IMR-90 (cell line): ENCODE measurements at regions not wholly inside any gene's neighbourhood (a gene's known extent, or its start where the extent isn't known, plus 50 kb on each side); places are given as distances from the start of the nearest gene placed in this dataset.

Experiments
- ATAC-seq: fragments of 200-7000 bp; cut with Tn5 transposase; 2 replicates; pipeline ENCODE4 v1.9.1; 2020; ENCODE audit warnings: low read depth, mild to moderate bottlenecking, moderate library complexity
- BruUV-seq: library from RNA; stranded (reverse); fragments of 400-500 nt; replicated peaks from 2 replicates; lab custom pipeline; 2021; lab: Mats Ljungman, UMichigan
- CTCF ChIA-PET: fragments of 300-600 bp; formaldehyde crosslinking; extraction: SDS; loops from one replicate; lab custom pipeline; 2021; ENCODE audit warnings: antibody characterized with exemption; lab: Yijun Ruan, JAX
- POLR2A ChIA-PET: fragments of 300-600 bp; sonication (Branson Sonifier 250); formaldehyde crosslinking; loops from one replicate; lab custom pipeline; 2022; ENCODE audit warnings: antibody characterized with exemption; ENCODE audit not compliant: unreplicated experiment; lab: Charles Lee
- DNase-seq: peaks from one replicate; pipeline ENCODE4 v3.0.0; 2013
- H2AFZ ChIP-seq: replicated peaks from 2 replicates; pipeline ENCODE3; 2013; ENCODE audit warnings: low read length, mild to moderate bottlenecking; ENCODE audit not compliant: poor library complexity
- H2AK5ac ChIP-seq: 2 replicates; pipeline ENCODE4 v1.6.1; 2013; ENCODE audit warnings: low read depth, low read length, inconsistent platforms
- H2AK9ac ChIP-seq: replicated peaks from 2 replicates; pipeline ENCODE3; 2013; ENCODE audit warnings: mild to moderate bottlenecking, low read depth, low read length, moderate library complexity; ENCODE audit not compliant: poor library complexity
- H2BK120ac ChIP-seq: 2 replicates; pipeline ENCODE4 v1.6.1; 2013; ENCODE audit warnings: low read depth, low read length, inconsistent platforms
- H2BK15ac ChIP-seq: 3 replicates; pipeline ENCODE4 v1.6.1; 2013; ENCODE audit warnings: low read depth, low read length, inconsistent platforms
- H2BK20ac ChIP-seq: 2 replicates; pipeline ENCODE4 v1.6.1; 2013; ENCODE audit warnings: low read depth, mild to moderate bottlenecking, inconsistent platforms, low read length, moderate library complexity
- H2BK5ac ChIP-seq: 2 replicates; pipeline ENCODE4 v1.6.1; 2013; ENCODE audit warnings: mild to moderate bottlenecking, low read depth, low read length, inconsistent platforms; ENCODE audit not compliant: poor library complexity, severe bottlenecking
- H3K14ac ChIP-seq: replicated peaks from 2 replicates; pipeline ENCODE4 v1.6.1; 2013; ENCODE audit warnings: low read depth, low read length, inconsistent platforms
- H3K18ac ChIP-seq: 2 replicates; pipeline ENCODE4 v1.6.1; 2013; ENCODE audit warnings: low read depth, low read length, control low read depth
- H3K23ac ChIP-seq: 2 replicates; pipeline ENCODE4 v1.6.1; 2013; ENCODE audit warnings: low read depth, low read length, inconsistent platforms
- H3K27ac ChIP-seq: 2 replicates; pipeline ENCODE4 v1.5.1; 2013; ENCODE audit warnings: mild to moderate bottlenecking, control low read depth, low read length; ENCODE audit not compliant: insufficient read depth
- H3K27me3 ChIP-seq: 2 replicates; pipeline ENCODE4 v1.6.1; 2013; ENCODE audit warnings: low read length; ENCODE audit not compliant: control insufficient read depth, insufficient read depth
- H3K36me3 ChIP-seq: 2 replicates; pipeline ENCODE4 v1.6.1; 2013; ENCODE audit warnings: low read length, mixed read lengths; ENCODE audit not compliant: control insufficient read depth, insufficient read depth
- H3K4ac ChIP-seq: 2 replicates; pipeline ENCODE4 v1.6.1; 2013; ENCODE audit warnings: low read depth, low read length, inconsistent platforms
- H3K4me1 ChIP-seq: 2 replicates; pipeline ENCODE4 v1.6.1; 2013; ENCODE audit warnings: low read length, mixed read lengths; ENCODE audit not compliant: control insufficient read depth, insufficient read depth
- H3K4me2 ChIP-seq: 2 replicates; pipeline ENCODE4 v1.6.1; 2013; ENCODE audit warnings: low read depth, mild to moderate bottlenecking, control low read depth, low read length, moderate library complexity
- H3K4me3 ChIP-seq: 2 replicates; pipeline ENCODE4 v1.5.1; 2013; ENCODE audit warnings: low read depth, mild to moderate bottlenecking, control low read depth, low read length, moderate library complexity; ENCODE audit not compliant: insufficient read depth
- H3K56ac ChIP-seq: 2 replicates; pipeline ENCODE4 v1.6.1; 2013; ENCODE audit warnings: low read length, inconsistent platforms; ENCODE audit not compliant: insufficient read depth; ENCODE audit errors: extremely low read depth
- H3K79me1 ChIP-seq, 2 experiments: 2 replicates each; pipeline ENCODE4 v1.6.1; 2013; ENCODE audit warnings: low read length in 2 of 2, inconsistent platforms in 1 of 2, low read depth in 1 of 2
- H3K9ac ChIP-seq: 2 replicates; pipeline ENCODE4 v1.6.1; 2013; ENCODE audit warnings: low read depth, low read length, control low read depth
- H3K9me1 ChIP-seq: 2 replicates; pipeline ENCODE4 v1.6.1; 2013; ENCODE audit warnings: low read length, inconsistent platforms; ENCODE audit not compliant: insufficient read depth
- H3K9me3 ChIP-seq: 2 replicates; pipeline ENCODE4 v1.6.1; 2013; ENCODE audit warnings: low read length; ENCODE audit not compliant: control insufficient read depth, insufficient read depth
- H4K20me1 ChIP-seq: 2 replicates; pipeline ENCODE4 v1.6.1; 2013; ENCODE audit warnings: low read length, inconsistent platforms; ENCODE audit not compliant: insufficient read depth
- H4K5ac ChIP-seq: 2 replicates; pipeline ENCODE4 v1.6.1; 2013; ENCODE audit warnings: mild to moderate bottlenecking, low read depth, low read length, control low read depth
- H4K8ac ChIP-seq, 2 experiments: 2 replicates each; pipeline ENCODE4 v1.6.1; 2013; ENCODE audit warnings: low read depth in 2 of 2, low read length in 2 of 2, control low read depth in 1 of 2, inconsistent platforms in 1 of 2
- H4K91ac ChIP-seq: 2 replicates; pipeline ENCODE4 v1.6.1; 2013; ENCODE audit warnings: low read depth, low read length, inconsistent platforms; ENCODE audit not compliant: insufficient read depth
- BHLHE40 ChIP-seq: fragments of 150-350 bp; IDR thresholded peaks from 2 replicates; pipeline ENCODE4 v1.6.1; 2016; ENCODE audit warnings: mild to moderate bottlenecking, low read depth, low read length
- CEBPB ChIP-seq: IDR thresholded peaks from 2 replicates; pipeline ENCODE4 v1.6.1; 2012; ENCODE audit warnings: low read depth, low read length, improper control_type of control experiment
- ELK1 ChIP-seq: fragments of 150-350 bp; IDR thresholded peaks from 2 replicates; pipeline ENCODE4 v1.6.1; 2016; ENCODE audit warnings: low read depth, mild to moderate bottlenecking, low read length, moderate library complexity, borderline replicate concordance
- MAFK ChIP-seq: IDR thresholded peaks from 2 replicates; pipeline ENCODE4 v1.6.1; 2012; ENCODE audit warnings: low read depth, low read length, improper control_type of control experiment
- POLR2A ChIP-seq: IDR thresholded peaks from 2 replicates; pipeline ENCODE4 v1.6.1; 2012; ENCODE audit warnings: mild to moderate bottlenecking, low read depth, low read length
- WGBS, 2 experiments: methylation state at CpG; one replicate each; pipeline versions ENCODE4 v1.1.5 to v1.1.7; 2013; ENCODE audit warnings: missing lambda C conversion rate in 2 of 2; ENCODE audit not compliant: insufficient read length in 1 of 2; ENCODE audit errors: extremely low coverage in 2 of 2; 5-methylcytosine and 5-hydroxymethylcytosine counted together
- dilution Hi-C: fragments of 300-500 bp; cut with HindIII; formaldehyde crosslinking; loops from one replicate; pipeline ENCODE4 v1.14.3; 2018; ENCODE audit warnings: low sequenced_read_pairs; ENCODE audit not compliant: unreplicated experiment
- in situ Hi-C: fragments of 300-500 bp; cut with MboI; formaldehyde crosslinking; loops from 3 replicates; pipeline ENCODE4 v1.14.3; 2019; ENCODE audit warnings: low sequenced_read_pairs, inconsistent platforms, mixed read lengths
- intact Hi-C: fragments of 100-400 bp; cut with micrococcal nuclease; formaldehyde crosslinking; loops from 2 replicates; pipeline ENCODE4 v1.10.0; 2022

- intact Hi-C loops (no loop called here), dilution Hi-C loops (no loop called here), in situ Hi-C loops (no loop called here)
- Histone ChIP-seq H2BK20ac (peak overlapping the region; percentile 58), H2BK120ac (peak overlapping the region; percentile 91), H4K20me1 (no peaks in the 10 kb centered on the region), H3K4me2 (no peak overlapping the region), H3K14ac (peak overlapping the region; percentile 69), H3K56ac (no peak overlapping the region), H2BK5ac (peak overlapping the region; percentile 46), H4K91ac (peak overlapping the region; percentile 43), H2BK15ac (peak overlapping the region; percentile 51; the same call in 2 of the 3 replicates), H3K27ac (no peak overlapping the region; the same call in 1 of the 2 replicates), H3K23ac (0 out of 2 replicates have a peak overlapping the region, but pooled peaks have one; percentile 60), H3K9ac (no peak overlapping the region), H4K5ac (no peak overlapping the region), H3K9me3 (no peaks in the 10 kb centered on the region), H3K18ac (no peak overlapping the region; the same call in 1 of the 2 replicates), H3K4me3 (no peak overlapping the region), H3K36me3 (no peaks in the 10 kb centered on the region), H2AK5ac (peak overlapping the region; percentile 98), H3K79me1 (peaks cover 0 to 12% of the 10 kb centered on the region in 2 experiments; a peak in 2 of 4 replicates), H3K4ac (peak overlapping the region; percentile 92), H2AK9ac (no peak overlapping the region), H3K9me1 (peaks cover 21% of the 10 kb centered on the region), H2AFZ (peak overlapping the region; percentile 39), H3K4me1 (peaks cover 8% of the 10 kb centered on the region), H4K8ac (peak overlapping the region; percentile 34 to 84; a peak in 2 of 4 replicates), H3K27me3 (no peaks in the 10 kb centered on the region)
- peak; percentile 15 for ATAC-seq
- CTCF ChIA-PET, result interaction anchor here (0.6 kb wide), 1 partner anchor 22 kb away, joined by 3 read pairs; no protein-coding TSS in a partner anchor
- POLR2A ChIA-PET, result interaction anchor here (0.6 kb wide), 1 partner anchor 10 kb away, joined by 3 read pairs; no protein-coding TSS in a partner anchor
- 57% methylated on average over 8 of the region's 15 CpGs; no CpG with 5 or more reads in 1 of the 2 experiments for WGBS, 2 experiments
- no TSS peak for BruUV-seq
- DNase-seq, result peak; percentile 72
- peak; percentile 46 for TF ChIP-seq MAFK
- peak; percentile 74 for TF ChIP-seq CEBPB
- TF ChIP-seq BHLHE40, result peak; percentile 47; the same call in 1 of the 2 replicates
- TF ChIP-seq ELK1, result no peak
- TF ChIP-seq POLR2A, result no peak
These were observed 67.2 kb downstream of the C11orf91 start for GRCh38 chr11:33633251-33634003.
